B cell (primary cell): ENCODE measurements at regions not wholly inside any gene's neighbourhood (a gene's known extent, or its start where the extent isn't known, plus 50 kb on each side); places are given as distances from the start of the nearest gene placed in this dataset.

Source experiments
- ATAC-seq: fragments of 200-7000 bp; cut with Tn5 transposase; one replicate; pipeline ENCODE4 v1.10.0; 2021; ENCODE audit warnings: low read depth, mild to moderate bottlenecking, moderate number of reproducible peaks, moderate library complexity
- CTCF ChIA-PET: fragments of 350-600 bp; sonication (Branson Sonifier 250); formaldehyde crosslinking; loops from one replicate; lab custom pipeline; 2021; ENCODE audit warnings: antibody characterized with exemption, inconsistent platforms; lab: Charles Lee
- POLR2A ChIA-PET: fragments of 350-600 bp; sonication (Branson Sonifier 250); formaldehyde crosslinking; loops from one replicate; lab custom pipeline; 2021; ENCODE audit warnings: antibody characterized with exemption; lab: Charles Lee
- DNase-seq: peaks from one replicate; pipeline ENCODE4 v3.0.0; 2013
- H2AFZ ChIP-seq: 2 replicates; pipeline ENCODE4 v1.6.1; 2012; ENCODE audit warnings: mild to moderate bottlenecking, low read depth, low read length; ENCODE audit not compliant: insufficient read depth, poor library complexity, severe bottlenecking
- H3K27ac ChIP-seq, 2 donors: 1 replicate in 1 of 2; 2 replicates in 1 of 2; pipeline ENCODE4 v1.5.1; 2012 to 2013; ENCODE audit warnings: low read length in 2 of 2, mild to moderate bottlenecking in 2 of 2, moderate library complexity in 1 of 2
- H3K27me3 ChIP-seq, 4 experiments: fragments of 200-600 bp in 1 of 4; sonication (generic) in 1 of 4; replicated peaks in 1 of 4; 1 replicate in 2 of 4; 2 replicates in 2 of 4; pipeline versions ENCODE4 v1.6.1 to v1.7.0; 2013 to 2016; ENCODE audit warnings: low read length in 3 of 4, mild to moderate bottlenecking in 2 of 4, mixed read lengths in 1 of 4, moderate library complexity in 1 of 4; ENCODE audit not compliant: insufficient read depth in 4 of 4, control insufficient read depth in 3 of 4; ENCODE audit errors: control extremely low read depth in 1 of 4
- H3K36me3 ChIP-seq, 2 experiments: replicated peaks in 1 of 2; 1 replicate in 1 of 2; 2 replicates in 1 of 2; pipeline versions ENCODE4 v1.6.1 to v1.7.1; 2013; ENCODE audit warnings: low read length in 1 of 2; ENCODE audit not compliant: insufficient read depth in 2 of 2, control insufficient read depth in 1 of 2; ENCODE audit errors: control extremely low read depth in 1 of 2, extremely low read depth in 1 of 2
- H3K4me1 ChIP-seq, 2 donors: fragments of 200-600 bp in 1 of 2; sonication (generic) in 1 of 2; 1 replicate in 1 of 2; 2 replicates in 1 of 2; pipeline versions ENCODE4 v1.5.1 to v1.6.1; 2013 to 2017; ENCODE audit warnings: low read length in 2 of 2; ENCODE audit not compliant: control insufficient read depth in 2 of 2, insufficient read depth in 2 of 2
- H3K4me2 ChIP-seq: replicated peaks from 2 replicates; pipeline ENCODE3; 2012; ENCODE audit warnings: mild to moderate bottlenecking, low read depth, low read length; ENCODE audit not compliant: poor library complexity, severe bottlenecking
- H3K4me3 ChIP-seq, 5 experiments: fragments of 200-600 bp in 1 of 5; sonication (generic) in 1 of 5; 1 replicate in 3 of 5; 2 replicates in 2 of 5; pipeline versions ENCODE4 v1.5.1 to v1.7.0; 2011 to 2016; ENCODE audit warnings: low read length in 4 of 5, mild to moderate bottlenecking in 4 of 5, low read depth in 2 of 5, control low read depth in 1 of 5, moderate library complexity in 1 of 5; ENCODE audit not compliant: insufficient read depth in 1 of 5; ENCODE audit errors: control extremely low read depth in 1 of 5, extremely low read depth in 1 of 5
- H3K79me2 ChIP-seq: fragments of 200-600 bp; sonication (generic); one replicate; pipeline ENCODE4 v1.6.0; 2016; ENCODE audit warnings: low read length; ENCODE audit not compliant: control insufficient read depth, insufficient read depth
- H3K9ac ChIP-seq: fragments of 200-600 bp; sonication (generic); 2 replicates; pipeline ENCODE4 v1.6.1; 2017; ENCODE audit warnings: mild to moderate bottlenecking, low read length, moderate library complexity
- H3K9me3 ChIP-seq, 3 donors: one replicate each; pipeline versions ENCODE4 v1.6.1 to v1.7.1; 2013; ENCODE audit warnings: low read length in 2 of 3; ENCODE audit not compliant: control insufficient read depth in 2 of 3, insufficient read depth in 1 of 3; ENCODE audit errors: control extremely low read depth in 1 of 3
- H4K20me1 ChIP-seq: 2 replicates; pipeline ENCODE4 v1.6.0; 2012; ENCODE audit warnings: mild to moderate bottlenecking, low read length; ENCODE audit not compliant: insufficient read depth, control insufficient read depth, poor library complexity, severe bottlenecking
- H3K27ac Mint-ChIP-seq: one replicate; pipeline ENCODE4 v1.8.0; 2021; ENCODE audit warnings: mixed read lengths
- H3K27me3 Mint-ChIP-seq: one replicate; pipeline ENCODE4 v1.8.0; 2021; ENCODE audit warnings: mixed read lengths
- H3K4me1 Mint-ChIP-seq: one replicate; pipeline ENCODE4 v1.8.0; 2021; ENCODE audit warnings: mixed read lengths
- H3K4me3 Mint-ChIP-seq: one replicate; pipeline ENCODE4 v1.8.0; 2021; ENCODE audit warnings: mixed read lengths
- H3K9me3 Mint-ChIP-seq: one replicate; pipeline ENCODE4 v1.8.0; 2022; ENCODE audit warnings: mixed read lengths; ENCODE audit not compliant: insufficient read depth
- CTCF ChIP-seq: fragments of 200-600 bp; IDR thresholded peaks from one replicate; pipeline ENCODE4 v1.8.0; 2022; ENCODE audit warnings: antibody characterized with exemption, mild to moderate bottlenecking
- EZH2 ChIP-seq: IDR thresholded peaks from 2 replicates; pipeline ENCODE4 v1.6.1; 2012; ENCODE audit warnings: borderline replicate concordance, low read depth, mild to moderate bottlenecking, moderate library complexity, low read length; ENCODE audit not compliant: insufficient read depth, poor library complexity, severe bottlenecking
- WGBS: methylation state at CpG from one replicate; pipeline ENCODE4 v1.1.5; 2013; ENCODE audit warnings: missing lambda C conversion rate; ENCODE audit not compliant: insufficient coverage; 5-methylcytosine and 5-hydroxymethylcytosine counted together
- intact Hi-C: fragments of 100-400 bp; cut with micrococcal nuclease; formaldehyde crosslinking; loops from one replicate; pipeline ENCODE4 v1.10.0; 2022

DNA sequence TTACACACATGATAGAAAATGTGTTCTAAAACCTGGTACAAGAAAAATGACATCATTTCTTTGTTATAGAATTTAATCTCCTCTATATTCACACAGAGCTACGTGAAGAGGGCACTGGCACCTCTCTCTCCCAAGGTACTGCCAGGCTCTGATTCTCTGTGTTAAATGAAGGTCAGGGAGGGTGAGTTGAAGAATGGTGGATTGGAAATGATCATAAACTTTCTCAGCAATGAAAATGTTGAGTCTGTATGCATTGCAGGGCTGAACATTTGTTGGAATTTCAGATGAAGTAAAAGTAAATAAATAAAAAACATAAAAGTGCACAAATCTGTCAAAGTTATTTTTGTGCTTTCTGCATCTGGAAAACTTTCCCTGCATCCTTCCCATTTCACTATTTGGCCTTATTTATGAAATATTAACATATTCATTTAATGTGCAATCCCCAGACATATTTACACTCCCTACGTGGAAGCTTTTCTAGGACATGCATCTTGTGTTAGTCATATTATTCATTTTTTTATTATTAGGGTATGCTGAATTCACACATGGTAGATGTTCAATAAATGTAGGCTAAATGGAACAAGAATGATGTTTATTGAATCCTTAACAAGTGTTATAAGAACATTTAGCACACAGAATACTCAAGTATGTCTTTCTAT lies 810.3 kb upstream of the CDH8 start:
- H3K27ac ChIP-seq: no peak overlapping the region
- DNase-seq: no peak
- no peak overlapping the region for H3K27ac Mint-ChIP-seq

DNA sequence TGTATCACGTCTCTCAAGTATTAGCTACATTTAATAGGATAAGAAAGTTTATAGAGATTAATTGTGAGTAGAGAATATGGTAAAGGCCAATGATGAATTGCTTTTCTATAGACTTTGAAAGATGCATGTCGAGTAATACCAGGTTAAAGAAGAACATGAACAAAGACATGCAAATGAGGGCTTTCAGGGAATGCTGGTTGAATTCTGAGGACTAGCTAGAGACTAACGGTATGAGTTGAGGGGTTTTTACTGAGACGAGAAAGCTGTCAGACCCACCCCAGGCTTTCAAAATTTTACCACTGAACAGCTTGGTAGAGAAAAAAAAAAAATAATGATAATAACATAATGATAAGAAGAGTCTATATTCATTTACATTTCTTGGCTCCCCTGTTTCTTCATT lies 796.0 kb upstream of the CDH8 start:
- Histone ChIP-seq H3K4me2 (no peak overlapping the region), H4K20me1 (no peaks in the 10 kb centered on the region), H3K4me1 (no peaks in the 10 kb centered on the region), H3K9ac (no peak overlapping the region), H3K79me2 (no peaks in the 10 kb centered on the region), H3K9me3 (no peaks in the 10 kb centered on the region), H3K36me3 (no peaks in the 10 kb centered on the region), H3K4me3 (no peak overlapping the region), H2AFZ (no peak overlapping the region), H3K27ac (no peak overlapping the region), H3K27me3 (no peaks in the 10 kb centered on the region)
- ChIA-PET CTCF (interaction anchor here (0.7 kb wide), 1 partner anchor 675 kb away, joined by 3 read pairs; no protein-coding TSS in a partner anchor), POLR2A (no interaction called here)
- H3K4me3 Mint-ChIP-seq: no peak overlapping the region
- 75% methylated on average over 1 of the region's 4 CpGs for WGBS
- no peaks in the 10 kb centered on the region for H3K4me1 Mint-ChIP-seq
- intact Hi-C loops: no loop called here
- no peaks in the 10 kb centered on the region for H3K27me3 Mint-ChIP-seq
- H3K27ac Mint-ChIP-seq: no peak overlapping the region
- DNase-seq (no peak), ATAC-seq (no peak)
- TF ChIP-seq EZH2: no peak
- no peak for TF ChIP-seq CTCF
- H3K9me3 Mint-ChIP-seq: peaks cover 2% of the 10 kb centered on the region

More for the DNA sequence above, 810.3 kb upstream of the CDH8 start:
- Histone ChIP-seq H3K4me3 (no peak overlapping the region), H3K4me2 (no peak overlapping the region), H3K9me3 (no peaks in the 10 kb centered on the region), H3K9ac (no peak overlapping the region), H2AFZ (no peak overlapping the region), H4K20me1 (no peaks in the 10 kb centered on the region), H3K4me1 (no peaks in the 10 kb centered on the region), H3K79me2 (no peaks in the 10 kb centered on the region), H3K27me3 (no peaks in the 10 kb centered on the region), H3K36me3 (no peaks in the 10 kb centered on the region)
- Mint-ChIP-seq H3K27me3 (no peaks in the 10 kb centered on the region), H3K4me3 (no peak overlapping the region), H3K9me3 (peaks cover 2% of the 10 kb centered on the region), H3K4me1 (no peaks in the 10 kb centered on the region)
- no peak for ATAC-seq
- CTCF ChIA-PET: no interaction called here
- POLR2A ChIA-PET: no interaction called here
- WGBS: no CpG with 5 or more reads among the region's 2 CpGs
- intact Hi-C loops: no loop called here
- no peak for TF ChIP-seq EZH2
- no peak for TF ChIP-seq CTCF
